ENCODE measurements at regions not wholly inside any gene's neighbourhood (a gene's known extent, or its start where the extent isn't known, plus 50 kb on each side); places are given as distances from the start of the nearest gene placed in this dataset.
"Not testable (repeated sequence)": the region's sequence is repeated elsewhere in the genome, so short reads cannot be mapped to it uniquely, and the experiment has no call there.

DNA sequence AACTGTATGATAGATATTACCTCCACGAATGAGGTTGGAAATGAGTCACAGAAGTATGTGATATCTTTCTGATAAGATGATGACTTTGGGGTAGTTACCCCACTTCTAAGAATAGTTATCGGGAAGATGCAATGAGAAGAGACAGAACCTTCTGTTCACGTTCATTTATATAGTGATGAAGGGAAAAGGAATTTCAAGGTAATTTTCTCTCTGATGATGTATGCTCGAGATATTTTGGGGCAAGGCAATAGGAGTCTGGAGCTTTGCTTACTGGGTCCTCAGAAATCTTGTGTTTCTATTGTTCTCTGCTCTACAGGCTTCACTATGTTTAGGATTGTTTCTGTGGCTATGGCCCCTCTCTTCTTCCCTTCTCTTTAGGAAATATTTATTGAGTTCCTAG is 1389.6 kb downstream of the CDH8 start:
- DNase-seq: no peak

DNA sequence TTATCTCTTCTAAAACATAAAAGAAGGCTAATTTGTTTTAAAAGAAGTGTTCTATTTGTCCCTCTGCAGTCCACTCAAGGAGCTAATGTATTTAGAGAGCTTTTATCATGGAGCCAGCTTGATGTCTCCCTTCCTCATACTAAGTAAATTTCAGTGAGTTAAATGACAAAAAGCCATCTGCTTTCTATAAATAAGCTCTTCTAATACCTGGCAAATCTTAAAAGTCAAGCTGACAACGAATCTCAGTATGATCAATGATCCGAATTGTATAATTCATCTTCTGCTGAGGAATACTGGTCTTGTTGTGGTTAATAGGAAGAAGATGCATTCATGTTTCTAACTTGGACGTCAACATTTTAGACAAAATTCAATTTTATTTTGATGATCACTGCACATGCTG is 1390.7 kb downstream of the CDH8 start:
- no peak for DNase-seq

DNA sequence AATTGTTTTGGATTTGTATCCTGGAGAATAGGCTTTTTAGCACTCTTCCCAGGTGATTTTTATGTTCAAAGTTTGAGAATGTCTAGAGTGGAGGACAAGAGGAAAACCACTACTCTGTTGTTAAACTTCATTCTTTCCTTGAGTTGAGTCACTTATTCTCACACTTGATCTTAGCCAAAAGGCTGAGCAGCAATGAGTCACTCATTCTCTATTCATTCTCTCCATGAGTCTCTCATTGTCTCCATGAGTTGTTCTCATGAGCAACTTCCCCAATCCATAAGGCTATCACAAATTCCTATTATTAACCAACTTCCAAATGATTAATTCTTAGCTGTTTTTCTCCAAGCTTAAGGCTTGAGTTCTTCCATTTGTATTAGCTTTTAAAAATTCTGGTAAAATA is 1393.3 kb downstream of the CDH8 start:
- DNase-seq: no peak

DNA sequence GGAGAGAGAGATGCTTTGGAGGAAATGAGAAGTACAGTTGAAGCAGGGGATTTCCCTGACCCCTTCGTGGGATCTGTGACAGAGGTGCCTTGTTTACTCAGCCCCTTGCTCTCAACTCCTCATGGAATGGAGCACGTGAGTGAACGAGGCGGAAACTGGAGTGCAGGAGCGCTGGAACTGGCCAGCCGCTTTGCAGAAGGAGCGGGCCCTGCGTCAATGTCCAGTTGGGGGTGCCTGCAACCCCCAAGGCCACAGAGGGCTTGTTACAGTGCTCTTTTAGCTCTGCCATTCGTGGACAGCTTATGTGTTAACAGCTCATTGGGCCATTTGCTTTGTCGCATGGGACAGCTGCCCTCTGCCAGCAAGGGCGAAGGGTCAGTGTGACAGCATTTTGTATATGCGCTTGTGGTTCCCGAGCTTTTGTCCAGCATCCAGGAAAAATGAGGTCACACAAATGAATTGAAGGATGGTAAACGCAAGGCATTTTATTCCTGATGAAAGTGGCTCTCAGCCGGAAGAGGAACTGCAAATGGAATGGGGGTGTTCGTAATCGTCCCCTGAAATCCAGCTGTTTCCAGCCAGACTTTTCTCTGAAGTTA is 1395.1 kb downstream of the CDH8 start:
- no peak for DNase-seq

DNA sequence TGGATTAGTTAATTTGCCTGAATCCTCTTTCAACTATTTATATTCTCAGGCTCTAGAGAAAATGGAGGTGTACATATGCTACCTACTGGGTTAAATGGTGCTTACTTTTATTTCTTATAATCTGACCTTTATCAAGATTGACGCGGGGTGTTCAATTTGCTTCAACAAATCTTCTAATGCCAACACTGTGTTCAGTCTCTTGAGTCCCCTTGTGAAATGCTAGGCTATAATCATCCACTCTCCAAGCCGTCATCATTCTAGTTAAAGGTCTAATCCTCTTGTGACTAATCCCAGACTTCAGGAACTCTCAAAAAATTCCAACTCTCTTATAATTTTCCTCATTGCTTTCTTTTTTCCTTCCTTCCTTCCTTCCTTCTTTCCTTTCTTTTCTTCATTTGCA is 1396.2 kb downstream of the CDH8 start:
- DNase-seq: no peak

DNA sequence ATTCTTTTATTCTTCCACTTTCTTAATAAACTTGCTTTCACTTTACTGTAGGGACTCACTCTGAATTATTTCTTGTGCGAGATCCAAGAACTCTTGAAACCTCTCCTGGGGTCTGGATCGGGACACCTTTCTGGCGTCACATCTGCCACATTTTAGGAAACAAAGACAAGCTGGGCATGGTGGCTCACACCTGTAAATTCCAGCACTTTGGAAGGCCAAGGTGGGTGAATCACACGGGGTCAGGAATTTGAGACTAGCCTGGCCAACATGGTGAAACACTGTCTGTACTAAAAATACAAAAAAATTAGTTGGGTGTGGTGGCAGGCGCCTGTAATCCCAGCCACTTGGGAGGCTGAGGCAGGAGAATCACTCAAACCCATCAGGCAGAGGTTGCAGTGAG is 1399.6 kb downstream of the CDH8 start:
- not testable (repeated sequence) for DNase-seq

DNA sequence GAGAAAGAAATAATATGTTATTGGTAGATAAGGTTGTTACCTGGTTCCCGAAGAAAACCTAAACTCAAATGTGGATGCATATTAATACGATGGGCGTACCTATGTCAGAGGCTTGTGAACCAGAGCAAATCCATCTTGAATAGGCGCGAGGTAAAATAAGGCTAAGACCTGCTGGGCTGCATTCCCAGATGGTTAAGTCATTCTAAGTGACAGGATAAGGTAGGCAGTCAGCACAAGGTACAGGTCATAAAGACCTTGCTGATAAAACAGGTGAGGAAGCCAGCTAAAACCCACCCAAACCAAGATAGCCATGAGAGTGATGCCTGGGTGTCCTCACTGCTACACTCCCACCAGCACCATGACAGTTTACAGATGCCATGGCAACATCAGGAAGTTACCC is 1400.1 kb downstream of the CDH8 start:
- no peak for DNase-seq

DNA sequence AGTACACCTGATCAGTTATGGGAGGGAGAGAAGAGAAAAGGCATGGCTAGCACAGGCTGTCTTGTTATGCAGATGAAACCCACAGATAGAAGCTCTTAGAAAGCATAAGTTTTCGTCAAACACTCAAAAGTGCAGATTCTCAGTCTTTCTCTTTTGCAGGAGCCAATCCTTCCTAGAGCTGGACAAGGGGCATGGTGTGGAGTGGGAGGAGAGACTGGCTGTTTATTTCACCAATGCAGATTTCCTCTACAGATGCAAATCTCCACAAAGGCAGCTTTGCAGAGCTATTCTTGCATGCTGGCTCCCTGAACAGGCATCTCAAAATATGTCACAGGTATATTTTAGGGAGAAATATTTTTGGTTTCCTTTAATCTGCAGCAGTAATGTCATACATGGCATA is 1400.7 kb downstream of the CDH8 start:
- DNase-seq: no peak

DNA sequence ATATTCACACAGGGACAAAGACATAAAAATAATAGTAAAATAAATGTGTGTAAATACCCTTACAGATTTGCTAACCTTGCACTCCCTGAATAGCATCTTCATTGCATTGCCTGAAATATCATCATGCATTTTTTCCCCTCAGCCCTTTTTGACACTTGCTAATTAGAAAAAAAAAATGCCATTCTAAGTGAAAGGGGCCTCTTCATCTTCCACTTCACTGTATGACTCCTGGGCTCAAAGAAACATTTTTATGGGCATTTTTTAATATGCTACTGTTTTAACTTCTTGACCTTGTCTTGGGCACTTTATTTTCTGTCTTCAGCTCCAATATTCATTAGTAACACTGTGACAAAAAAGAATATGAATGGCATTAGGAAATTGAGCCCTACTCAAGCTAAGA is 1424.4 kb downstream of the CDH8 start:
- DNase-seq: no peak

DNA sequence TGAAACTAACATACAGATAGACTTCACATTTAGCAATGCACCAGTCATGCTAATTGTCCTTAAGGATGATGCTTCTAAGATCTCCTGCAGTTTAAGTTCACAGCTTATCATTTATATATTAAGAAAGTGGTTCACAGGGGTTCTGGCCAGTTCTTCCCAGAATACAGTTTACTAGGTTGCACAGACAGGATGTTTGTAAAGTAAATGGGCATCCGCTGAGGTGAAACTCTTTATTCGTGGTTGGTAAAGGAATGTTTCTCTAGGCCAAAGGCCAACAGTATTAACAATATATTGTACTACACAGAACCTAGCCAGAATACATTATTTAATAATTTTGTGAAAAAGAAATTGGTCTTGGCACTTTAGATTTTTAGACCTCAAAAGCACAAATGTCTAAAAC is 1427.3 kb downstream of the CDH8 start:
- no peak for DNase-seq

DNA sequence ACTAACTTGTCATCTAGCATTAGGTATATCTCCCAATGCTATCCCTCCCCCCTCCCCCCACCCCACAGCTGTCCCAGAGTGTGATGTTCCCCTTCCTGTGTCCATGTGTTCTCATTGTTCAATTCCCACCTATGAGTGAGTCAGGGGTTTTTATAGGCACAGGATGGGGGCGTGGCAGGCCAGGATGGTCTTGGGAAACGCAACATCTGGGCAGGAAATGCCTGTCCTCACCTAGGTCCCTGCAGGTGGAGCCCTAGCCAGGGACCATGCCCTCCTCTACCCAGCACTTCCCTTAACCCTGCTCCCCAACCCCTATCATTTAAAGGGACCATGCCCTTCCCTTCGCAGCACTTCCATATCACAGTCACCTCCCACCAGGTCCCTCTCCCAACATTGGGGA is 1430.6 kb downstream of the CDH8 start:
- DNase-seq: not testable (repeated sequence)

DNA sequence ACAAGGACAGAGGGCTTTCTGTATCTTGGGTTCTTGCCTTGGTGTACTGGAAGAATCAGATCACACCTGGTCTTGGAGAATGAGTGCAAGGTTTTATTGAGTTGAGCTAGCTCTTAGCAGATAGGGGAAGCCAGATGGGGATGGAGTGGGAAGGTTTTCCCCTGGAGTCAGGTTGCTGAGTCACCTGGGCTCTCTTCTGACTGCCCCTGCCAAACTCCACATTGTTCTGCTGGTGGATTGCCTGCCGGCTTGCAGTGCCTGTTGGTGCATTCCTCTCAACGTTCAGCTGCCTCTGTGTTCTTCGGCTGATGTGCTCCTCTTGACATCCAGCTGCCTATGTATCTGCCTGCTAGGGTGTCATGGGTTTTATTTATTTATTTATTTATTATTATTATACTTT is 1431.1 kb downstream of the CDH8 start:
- DNase-seq: no peak

DNA sequence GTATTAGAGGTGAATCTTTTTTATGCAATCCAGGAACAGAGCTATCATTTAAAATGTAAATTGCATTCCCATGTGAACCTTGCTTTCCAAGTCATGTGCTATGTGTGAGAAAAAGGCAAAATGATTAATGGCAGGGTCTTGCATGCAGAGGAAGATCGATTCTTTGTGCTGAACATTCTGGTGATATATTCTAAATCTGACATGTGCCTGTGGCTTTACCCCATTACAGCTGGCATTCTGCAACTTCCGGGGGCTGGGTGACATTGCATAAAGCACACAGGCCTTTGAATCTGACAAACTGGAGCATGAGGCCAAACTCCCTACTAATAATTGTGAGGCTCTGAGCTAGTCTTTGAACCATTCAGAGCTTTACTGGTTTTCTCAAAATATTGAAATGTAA is 1449.7 kb downstream of the CDH8 start:
- DNase-seq: no peak

DNA sequence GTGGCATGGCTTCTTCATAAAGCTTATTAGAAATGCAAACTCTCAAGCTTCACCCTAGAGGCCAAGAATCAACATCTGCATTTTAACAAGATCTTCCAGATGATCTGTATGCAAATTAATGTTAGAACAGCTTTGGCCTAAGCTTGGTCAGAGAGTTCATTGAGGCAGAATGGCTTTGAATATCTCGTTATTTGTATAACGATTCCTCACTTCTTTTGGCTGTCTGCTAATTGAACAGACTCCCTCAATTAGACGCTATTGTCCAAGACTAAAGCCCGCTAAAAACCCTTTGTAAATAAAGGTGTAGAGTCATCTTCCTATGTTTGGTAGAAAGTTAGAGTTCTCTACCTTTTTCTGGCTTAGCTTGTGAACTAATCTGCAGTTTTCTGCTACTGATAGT is 1453.7 kb downstream of the CDH8 start:
- DNase-seq: no peak

DNA sequence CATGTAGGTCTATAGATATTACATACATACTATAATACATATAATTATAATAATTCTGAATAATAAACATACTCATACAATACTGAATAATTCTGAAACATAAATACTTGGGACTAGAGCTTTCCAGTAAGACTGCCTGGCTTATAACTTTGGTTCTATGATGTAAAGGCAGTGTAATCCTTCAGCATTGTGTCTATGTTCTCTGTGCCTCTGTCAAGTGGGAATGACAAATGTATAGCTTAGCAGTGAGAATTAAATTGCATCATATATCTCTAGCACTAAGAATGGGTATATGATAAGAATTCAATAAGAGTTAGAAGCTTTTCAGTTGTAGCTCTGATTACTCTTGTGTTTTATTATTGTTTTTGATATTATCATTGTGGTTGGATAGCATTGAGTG is 1469.3 kb downstream of the CDH8 start:
- DNase-seq: no peak

DNA sequence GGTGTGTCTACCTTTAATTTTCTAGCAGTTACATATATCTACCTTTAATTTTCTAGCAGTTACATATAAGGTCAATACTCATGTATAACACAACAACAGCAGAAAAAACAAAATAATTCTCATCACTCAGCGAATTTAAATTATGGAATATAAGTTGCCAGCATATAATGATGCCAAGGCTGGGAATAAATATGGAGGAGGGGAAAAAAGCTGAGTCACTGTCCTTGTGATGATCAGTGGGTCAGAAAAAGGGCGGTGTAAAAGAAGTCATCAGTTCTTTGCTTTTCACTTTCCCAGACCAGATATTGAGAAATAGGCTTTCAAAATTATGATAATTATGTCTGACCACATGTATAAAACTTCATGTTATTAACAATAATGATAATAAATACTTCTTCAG is 1471.7 kb downstream of the CDH8 start:
- DNase-seq: no peak

DNA sequence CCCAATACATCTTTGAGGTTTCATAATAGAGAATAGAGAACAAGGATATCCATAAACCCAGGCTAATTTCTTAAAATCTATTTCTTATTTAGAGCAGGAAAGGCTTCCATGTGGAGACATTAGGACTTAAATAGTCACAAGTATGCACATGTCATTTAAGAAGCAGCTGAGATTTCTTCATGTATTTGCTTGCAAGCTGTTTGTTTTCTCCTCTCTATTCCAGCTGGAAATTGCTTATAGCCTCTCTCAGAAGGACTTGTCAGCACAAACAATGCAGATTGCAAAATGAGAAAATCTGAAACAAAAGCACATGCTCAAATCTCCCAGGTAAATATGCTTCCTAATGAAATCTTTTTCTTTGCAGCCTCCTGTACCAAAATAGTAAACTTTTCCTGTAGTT is 1473.1 kb downstream of the CDH8 start:
- DNase-seq: no peak

DNA sequence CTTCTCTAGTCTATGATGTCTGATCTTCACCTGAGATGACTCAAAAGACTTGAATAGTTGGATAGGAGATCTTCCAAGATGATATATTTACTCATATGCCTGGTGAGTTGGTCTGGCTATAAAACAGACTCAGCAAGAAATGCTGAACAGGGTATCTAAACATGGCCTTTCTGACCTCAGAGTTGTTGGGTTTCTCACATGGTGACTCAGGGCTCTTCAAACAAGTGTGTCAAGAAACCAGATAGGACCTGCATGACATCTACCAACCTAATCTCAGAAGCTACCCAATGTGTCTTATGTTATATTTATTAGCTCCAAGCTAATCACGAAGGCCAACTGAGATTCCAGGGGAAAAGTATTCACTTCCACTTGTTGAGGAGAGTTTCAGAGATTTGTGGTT is 1477.3 kb downstream of the CDH8 start:
- DNase-seq: no peak

DNA sequence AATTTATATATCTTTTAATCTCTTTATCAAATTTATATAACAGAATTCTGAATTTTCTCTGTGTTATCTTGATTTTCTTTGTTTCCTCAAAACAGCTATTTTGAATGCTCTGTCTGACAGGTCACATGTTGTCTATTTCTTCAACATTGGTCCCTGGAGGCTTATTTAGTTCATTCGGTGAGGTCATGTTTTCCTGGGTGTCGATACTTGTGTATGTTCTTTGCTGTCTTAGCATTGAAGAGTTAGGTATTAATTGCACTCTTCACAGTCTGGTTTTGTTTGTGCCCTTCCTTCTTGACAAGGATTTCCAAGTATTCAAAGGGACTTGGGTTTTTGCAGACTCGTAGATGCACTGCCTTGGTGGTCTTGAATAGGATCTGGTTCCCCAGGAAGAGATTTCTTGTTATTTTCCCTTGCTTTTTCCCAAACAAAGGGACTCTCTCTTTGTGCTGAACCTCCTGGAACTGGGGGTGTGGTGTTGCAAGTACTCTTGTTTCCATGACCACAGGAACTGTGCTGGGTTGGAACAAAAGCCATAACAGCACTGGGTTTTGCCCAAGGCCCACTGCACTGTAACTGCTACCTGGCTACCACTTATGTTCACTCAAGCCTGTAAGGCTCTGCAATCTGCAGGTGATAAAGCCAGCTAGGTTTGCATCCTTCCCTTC is 1483.0 kb downstream of the CDH8 start:
- DNase-seq: no peak

DNA sequence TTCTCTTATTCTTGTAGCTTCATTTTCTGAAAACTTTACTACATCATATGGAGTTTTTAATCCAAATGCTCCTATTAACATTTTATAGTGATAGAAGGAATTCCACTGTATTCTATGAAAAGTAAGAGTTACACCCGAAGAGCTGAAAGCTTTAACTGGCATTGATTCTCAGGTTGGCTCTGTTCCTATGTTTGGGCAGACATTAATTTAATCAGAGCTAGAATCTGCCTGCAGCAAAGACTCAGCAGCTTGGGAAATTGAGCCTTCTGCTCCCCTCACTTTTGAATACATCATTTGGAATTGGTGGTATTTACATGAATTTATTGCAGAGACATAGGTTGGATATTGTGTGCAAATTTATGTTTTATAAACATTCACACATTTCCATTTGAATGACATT is 1494.7 kb downstream of the CDH8 start:
- DNase-seq: no peak

DNA sequence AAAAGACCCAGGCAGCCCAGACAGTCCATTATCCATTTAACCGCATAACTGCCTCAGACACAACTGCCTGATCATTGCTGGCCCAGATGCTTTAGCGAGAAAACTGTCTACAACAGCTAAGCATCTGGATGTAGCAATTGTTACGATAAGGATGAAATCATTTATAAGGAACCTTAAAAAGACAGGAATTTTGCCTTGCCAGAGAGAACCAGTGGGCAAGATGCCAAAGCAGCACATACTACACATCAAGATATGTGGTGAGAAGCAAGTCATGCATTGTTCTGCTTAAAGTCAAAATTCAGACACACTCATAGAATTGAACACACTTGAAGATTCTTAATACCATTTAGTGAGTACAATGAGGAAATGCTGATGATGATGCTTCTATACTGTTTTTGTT is 1525.3 kb downstream of the CDH8 start:
- no peak for DNase-seq

DNA sequence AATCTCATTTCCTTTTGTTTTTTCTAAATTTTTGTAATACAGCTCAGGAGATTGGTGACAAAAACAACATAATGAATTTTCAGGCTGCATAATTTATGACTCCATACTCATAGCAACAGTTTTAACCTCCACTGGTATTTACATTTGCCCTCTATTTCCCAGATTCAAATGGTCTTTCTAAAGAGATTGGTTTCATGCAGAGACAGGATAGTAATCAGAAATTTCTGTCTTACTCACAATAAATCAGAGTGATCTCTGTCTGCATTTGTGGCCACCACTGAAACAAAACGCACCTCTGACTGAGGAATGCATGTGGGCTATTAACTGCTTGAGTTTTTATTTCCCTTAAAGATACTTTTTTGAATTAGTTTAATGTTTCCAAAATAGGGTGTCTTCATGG is 1526.0 kb downstream of the CDH8 start:
- DNase-seq: no peak

DNA sequence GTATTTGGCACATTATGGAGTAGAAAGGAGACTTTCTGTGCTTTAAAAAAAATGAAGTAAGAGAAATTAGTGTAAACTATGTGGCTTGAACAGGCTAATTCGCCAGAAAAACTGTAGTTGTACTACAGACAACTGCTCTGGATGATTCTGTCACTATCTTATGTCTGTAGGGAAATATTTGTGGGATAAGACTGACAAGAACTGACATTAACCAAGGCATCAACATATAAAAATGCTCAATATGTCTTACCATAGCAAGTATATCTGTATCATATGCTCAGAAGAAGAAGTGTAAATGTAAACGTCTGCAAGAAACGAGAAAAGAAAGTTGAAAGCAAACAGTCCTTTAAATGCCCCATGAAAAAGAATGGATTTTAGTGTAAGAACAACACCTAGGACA is 1545.0 kb downstream of the CDH8 start:
- DNase-seq: no peak

DNA sequence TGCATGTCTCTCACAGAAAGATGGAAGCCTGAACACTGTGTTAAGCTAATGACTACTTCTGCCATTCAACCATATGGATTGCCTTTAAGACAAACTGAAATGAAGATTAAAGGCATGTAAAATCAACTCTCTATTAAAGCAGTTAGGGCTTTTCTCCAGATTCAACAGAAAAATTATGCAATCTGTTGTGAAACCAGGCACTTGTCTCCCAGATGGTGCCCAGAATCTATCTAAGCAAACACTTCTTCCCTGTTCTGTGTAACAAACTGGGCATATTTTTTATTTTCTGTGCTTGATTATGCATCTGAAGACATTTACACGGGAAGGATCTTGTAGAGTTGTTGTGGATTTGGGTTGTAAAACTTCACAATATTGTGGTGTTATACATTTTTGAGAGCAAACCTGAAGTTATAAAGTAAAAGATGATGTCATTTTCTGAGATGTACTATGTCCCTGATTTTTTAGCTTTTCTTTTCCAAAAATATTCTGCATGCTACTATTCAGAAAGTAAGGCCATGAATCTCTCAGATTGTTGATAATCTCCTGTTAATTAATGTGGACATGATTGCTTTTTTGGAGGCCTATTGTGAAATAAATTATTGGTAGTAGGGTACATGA is 1550.3 kb downstream of the CDH8 start:
- no peak for DNase-seq

DNA sequence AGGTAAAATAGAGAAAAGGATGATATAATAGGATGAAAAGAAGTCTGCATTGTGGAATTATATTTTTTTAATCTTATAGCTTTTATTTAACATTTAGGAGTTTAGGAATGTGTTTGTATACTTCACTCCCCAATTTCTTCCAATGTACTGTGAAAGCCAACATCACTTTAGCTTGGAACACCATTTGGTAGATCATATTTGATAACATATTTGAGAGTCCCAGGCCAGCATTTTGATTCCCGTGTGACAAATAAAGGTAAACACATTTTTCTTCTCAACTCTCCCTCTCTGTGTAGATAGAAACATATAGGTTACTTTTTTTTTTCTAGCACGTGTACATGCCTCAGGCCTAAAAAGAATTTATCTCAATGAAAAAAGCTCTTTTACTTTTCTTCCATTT is 1551.3 kb downstream of the CDH8 start:
- DNase-seq: no peak

Data from activated effector memory CD4-positive, alpha-beta T cell treated with anti-CD3 and anti-CD28 coated beads, Interleukin-2, amount 50 U/mL, for 16 hours (primary cell).